ENCODE measurements at regions not wholly inside any gene's neighbourhood (a gene's known extent, or its start where the extent isn't known, plus 50 kb on each side); places are given as distances from the start of the nearest gene placed in this dataset.

DNA sequence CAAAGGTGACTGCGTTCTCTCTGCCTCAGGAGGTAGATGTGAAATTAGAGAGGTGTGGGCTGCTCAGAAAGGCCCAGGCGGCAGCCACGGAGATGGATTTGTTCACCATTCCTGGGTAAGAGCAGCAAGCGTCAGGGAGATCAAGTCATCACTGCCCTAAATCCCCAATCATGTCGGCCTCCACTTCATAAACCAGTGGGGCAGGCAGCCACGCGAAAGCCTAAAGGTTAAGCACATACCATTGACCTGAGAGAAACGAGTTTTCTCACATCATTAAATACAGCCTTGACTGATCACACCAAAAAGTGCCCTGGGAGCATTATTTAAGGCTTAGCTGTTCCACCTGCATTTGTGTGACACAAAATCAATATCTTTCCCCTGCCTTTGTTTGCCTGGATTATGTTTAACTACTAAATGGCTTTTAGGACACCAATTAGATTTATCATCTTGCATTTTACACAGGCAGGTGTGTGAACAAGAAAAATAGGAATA is 50.7 kb upstream of the FOXB1 start:
- no peak for DNase-seq (ENCODE audit: low read depth in 3 of 3)

DNA sequence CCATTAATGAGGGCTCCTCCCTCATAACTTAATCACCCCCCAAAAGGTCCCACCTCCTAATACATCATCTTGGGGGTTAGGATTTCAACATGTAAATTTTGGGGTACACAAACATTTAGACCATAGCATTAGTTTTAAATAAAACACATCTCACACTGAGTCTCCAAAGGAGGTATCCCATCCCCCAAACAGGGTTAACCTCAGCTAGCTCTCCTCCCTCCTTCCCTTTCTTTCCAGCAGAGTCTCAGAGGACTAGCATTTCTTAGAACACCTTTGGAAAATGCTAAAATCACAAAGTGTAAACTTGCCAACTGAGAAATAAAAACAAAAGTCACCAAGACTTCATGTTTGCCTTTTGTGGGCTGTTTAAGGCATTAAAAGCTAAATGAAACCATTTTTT is 51.2 kb upstream of the FOXB1 start:
- no peak for DNase-seq (ENCODE audit: low read depth in 3 of 3)

DNA sequence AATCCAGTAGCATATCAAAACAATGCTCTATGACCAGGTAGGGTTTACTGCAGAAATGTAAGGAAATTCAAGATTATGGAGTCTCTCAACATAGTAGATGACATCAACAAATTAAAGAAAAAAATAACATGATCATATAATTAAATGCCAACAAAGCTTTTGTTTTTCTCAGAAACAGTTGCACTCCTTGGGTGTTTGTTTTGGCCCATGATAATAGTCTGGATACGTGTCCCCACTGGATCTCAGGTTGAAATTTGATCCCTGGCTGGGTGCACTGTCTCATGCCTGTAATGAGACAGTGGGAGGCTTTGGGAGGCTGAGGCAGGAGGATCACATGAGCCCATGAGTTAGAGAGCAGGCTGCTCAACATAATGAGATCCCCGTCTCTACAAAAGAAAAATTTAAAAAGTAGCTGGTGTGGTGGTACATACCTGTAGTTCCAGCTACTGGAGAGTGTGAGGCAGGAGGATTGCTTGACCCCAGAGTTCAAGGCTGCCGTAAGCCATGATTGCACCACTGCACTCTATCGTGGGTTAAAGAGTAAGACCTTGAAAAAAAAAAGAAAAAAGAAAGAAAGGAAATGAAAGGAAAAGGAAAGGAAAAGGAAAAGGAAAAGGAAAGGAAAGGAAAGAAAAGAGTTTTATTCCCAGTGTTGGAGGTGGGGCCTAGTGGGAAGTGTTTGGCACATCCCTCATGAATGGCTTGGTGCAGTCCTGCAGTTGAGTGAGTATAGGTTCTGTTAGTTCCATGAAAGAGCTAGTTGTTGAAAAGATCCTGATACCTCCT is 53.3 kb upstream of the FOXB1 start:
- DNase-seq (ENCODE audit: low read depth in 3 of 3) = no peak

DNA sequence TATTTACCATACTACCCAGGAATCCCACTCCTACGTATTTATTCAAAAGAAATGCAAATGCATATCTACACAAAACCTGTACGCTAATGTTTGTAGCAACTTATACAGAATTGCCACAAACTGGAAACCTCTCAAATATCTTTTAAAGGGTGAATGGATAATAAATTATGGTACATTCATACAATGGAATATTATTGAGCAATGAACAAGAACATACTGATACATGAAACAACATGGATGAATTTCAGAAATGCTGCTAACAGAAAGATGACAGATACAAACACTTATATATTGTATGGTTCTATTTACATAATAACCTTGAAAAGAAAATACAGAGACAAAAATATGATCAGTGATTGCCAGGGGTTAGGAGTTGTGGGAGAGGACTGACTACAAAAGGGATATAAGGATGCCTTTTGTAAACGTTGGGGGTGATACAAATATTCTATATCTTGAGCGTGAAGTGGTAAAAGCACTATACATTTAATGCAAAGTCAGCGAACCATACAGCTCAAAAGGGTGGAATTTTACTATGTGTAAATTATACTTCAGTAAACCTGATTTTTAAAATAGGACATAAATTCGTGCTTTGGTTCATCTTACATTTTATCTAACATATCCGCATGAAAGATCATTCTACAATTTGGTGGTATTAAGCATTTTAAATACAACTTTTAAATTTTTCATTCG is 55.0 kb upstream of the FOXB1 start:
- DNase-seq (ENCODE audit: low read depth in 3 of 3) = no peak

DNA sequence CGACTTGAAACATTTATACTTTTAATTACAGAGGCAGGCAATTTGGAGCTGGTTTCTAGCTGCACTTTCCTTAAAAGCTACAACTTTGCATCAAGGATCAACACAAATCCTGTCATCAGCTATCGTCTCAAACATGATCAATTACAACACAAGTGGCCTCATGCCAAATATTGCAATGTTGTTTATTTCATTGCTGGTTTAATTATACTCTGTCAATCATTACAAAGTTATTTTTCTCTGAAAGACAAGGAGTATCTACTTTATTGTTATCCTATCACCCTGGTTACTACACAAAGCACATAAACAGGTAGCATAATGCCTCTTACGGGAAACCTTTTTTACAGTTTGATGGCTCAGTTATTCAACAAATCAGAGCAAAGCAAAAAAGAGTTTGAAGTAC is 58.0 kb upstream of the FOXB1 start:
- no peak for DNase-seq (ENCODE audit: low read depth in 3 of 3)

DNA sequence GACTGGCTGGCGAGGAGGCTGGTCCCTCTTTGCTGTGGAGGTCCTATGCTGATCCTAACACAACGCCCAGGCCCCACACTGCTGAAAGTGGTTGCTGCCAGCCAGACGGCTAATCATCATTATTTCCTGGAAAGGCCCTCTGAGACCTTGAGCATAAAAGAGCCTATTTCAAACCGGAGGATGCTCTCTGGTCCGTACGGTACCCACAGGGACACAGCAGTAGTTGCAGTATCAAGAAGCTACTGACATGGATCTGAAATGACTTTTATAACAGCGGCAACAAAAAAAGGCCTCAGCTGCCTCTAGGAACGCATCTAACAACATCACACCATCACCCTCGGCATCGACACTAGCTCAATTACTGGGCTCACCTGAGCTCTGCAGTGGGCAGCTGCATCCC is 59.1 kb upstream of the FOXB1 start:
- no peak for DNase-seq (ENCODE audit: low read depth in 3 of 3)

DNA sequence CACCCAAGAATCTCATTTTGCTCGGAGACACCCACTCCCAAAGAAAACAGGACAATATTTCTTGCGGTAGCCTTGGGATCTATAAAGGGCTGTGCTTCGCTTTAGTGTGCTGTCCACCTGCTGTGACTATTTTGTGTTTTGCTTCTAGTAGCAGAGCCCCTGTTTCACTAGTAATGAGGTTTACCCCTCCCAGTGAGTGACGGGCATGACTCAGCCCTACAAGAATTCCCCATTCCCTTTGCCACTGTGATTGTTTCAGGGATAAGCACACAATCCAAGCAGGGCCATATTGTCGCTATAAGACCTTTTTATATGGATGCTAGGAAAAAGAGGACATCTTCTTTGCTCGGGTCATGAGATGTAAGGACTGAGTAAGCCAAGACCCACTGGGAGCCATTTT is 62.5 kb upstream of the FOXB1 start:
- no peak for DNase-seq (ENCODE audit: low read depth in 3 of 3)

DNA sequence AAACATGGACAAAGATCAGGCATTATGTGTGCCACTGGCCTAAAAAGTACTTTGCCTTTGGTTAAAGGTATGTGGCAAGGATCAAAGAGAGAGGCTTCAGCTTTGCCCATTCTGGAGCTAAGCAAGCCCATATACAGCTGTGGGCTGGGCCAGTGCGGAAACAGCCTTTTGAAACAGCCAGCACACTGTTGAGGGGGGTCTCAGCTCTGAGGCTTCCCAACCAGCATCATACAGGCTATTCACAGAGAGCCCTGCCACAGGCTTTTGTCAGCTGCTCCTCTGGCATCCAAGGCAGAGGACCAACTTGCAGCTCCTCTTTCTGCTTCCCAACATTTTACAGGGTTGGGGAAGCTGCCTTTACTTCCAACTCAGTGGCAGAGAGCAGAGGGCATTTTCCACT is 63.2 kb upstream of the FOXB1 start:
- DNase-seq (ENCODE audit: low read depth in 3 of 3) = no peak

DNA sequence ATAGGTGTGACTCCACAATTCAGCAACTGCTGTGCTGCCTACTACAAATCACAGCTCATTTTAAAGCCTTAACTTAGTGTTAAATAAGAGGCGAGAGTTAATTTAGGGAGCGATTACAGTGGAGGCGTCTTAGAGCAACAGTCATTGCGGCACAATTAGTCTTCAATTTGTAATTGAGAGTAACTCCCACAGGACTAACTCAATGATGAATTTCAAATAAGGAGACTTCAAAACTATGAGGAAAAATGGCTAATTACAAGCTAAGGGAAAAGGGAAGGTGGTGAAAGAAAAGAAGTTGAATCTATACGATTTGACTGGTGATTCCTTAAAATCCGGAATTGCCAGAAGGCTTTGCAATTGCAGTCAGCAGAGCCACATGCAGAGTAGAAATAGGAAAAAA is 63.7 kb upstream of the FOXB1 start:
- no peak for DNase-seq (ENCODE audit: low read depth in 3 of 3)

DNA sequence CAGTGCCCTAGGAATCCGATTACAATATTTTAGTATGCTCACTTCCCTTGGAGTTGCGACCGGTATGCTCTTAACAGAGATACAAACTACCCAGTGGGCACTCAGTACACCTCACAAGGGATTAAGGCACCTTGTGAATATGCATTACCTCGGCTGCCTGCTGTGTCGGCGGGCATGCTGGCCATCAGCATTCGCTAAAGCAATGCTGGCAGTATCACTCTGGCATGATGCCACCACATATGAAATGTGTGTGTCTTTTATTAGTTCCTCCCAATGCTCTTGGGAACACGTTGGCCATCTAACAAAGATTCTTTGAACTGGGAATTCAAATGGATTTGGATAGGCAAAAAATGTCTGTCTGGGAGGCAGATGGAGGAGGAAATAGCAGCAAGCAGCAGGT is 67.4 kb upstream of the FOXB1 start:
- DNase-seq (ENCODE audit: low read depth in 3 of 3) = no peak

DNA sequence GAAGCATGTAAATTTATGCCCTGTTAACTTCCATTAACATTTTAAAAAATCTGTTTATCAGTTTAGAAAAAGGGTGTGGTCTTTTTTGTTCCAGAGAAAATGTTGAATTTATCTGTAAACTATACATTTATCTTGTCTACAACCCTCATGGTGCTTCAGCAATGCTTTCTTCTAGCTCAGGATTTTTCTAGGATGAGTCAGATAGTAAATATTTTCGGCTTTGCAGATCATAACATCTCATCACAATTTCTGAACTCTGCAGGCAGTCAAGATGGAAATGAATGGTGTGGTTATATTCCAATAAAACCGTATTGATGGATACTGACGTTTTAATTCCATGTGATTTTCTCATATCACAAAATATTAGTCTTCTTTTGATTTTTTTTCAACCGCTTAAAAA is 70.5 kb upstream of the FOXB1 start:
- DNase-seq (ENCODE audit: low read depth in 3 of 3) = no peak

DNA sequence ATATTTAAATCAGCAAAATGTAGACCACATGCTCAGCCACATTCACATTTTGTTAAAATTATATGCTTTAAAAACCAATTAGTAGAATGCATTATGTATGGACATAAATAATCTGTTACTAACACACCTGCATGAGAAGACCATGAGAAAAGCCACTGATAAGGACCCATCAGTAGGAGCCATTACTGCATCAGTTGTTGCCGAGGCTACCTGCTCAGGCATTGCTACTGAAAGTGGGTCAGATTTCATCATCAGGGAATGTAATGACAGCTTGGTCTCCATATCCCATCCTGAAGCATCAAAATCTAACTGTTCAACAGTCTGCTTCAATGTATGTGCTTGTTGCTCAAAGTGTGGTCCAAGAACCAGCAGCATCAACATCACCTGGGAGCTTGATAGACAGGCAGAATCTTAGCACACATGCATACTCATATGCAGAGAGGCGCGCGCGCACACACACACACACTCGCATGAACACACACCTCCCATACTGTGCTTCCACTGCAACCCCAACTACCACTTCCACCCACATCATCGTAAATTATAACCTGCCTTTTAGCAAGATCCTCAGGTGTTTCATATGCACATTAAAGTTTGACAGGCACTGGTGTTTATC is 72.4 kb upstream of the FOXB1 start:
- DNase-seq (ENCODE audit: low read depth in 3 of 3) = no peak

DNA sequence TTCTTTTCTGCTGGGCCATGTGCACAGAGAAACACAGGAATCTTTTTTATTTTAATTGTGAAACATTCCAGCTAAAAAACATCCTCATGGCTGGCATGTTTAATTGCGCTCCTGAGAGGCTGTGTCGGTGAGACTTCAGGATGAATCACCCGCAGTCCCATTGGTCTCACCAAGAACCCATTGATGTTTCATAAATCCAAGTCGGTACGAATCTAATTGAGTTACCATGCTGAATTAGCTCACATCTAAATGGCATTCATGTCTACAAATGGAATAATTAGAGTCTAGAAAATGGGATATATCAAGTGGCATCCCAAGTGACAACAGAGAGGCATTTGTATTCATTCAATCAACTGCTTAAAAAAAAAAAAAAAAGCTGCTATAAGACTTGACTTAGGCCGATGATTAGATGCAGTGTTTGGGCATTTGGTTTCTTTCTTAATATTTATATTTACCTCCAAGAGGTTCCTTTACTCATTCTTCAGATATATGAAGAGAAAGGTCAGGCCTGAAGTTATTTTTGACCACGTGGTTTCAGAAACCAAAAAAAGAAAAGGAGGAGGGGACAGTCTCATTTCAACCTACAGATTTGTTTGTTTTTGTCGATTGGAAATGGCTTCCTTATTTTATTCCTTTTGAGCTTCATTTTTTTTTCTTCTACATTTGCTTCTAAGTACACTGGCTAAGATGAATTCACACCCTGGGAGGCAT is 79.1 kb upstream of the FOXB1 start:
- DNase-seq (ENCODE audit: low read depth in 3 of 3) = no peak

DNA sequence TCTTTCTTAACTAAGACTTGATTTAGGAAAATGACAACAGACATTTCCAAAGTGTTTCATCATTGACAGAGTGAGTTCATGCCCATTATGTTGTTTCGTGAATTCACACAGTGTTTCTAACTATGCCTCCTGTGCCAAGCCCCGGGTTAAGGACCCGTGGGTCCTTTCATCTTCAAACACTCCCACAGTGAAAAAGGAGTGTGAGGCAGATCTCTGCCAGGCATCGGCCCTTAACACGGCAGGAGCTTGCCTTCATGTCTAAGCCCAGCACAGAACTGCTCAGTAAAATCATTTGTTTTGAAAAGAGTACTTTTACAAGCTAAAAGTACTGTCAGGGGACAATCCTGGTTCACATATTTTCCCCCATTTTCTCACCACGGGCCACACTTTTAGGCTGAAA is 80.0 kb upstream of the FOXB1 start:
- DNase-seq (ENCODE audit: low read depth in 3 of 3) = no peak

DNA sequence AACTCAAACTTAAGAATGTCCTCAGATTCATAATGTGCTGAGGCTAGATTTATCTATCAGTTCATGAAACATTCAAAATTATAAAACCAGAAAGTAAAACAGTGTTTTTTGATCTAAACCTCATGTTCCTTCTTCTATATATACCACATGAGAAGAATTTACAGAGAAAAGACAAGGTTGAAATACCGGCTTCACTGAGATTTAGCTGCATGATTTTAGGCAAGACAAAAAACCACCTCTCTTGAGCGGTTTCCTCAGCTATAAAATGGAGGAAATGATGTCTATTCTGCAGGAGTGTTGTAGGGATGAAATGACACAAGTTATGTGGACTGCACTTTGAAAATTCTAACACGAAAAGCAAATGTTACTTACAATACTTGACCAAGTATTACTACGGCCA is 80.6 kb upstream of the FOXB1 start:
- no peak for DNase-seq (ENCODE audit: low read depth in 3 of 3)

DNA sequence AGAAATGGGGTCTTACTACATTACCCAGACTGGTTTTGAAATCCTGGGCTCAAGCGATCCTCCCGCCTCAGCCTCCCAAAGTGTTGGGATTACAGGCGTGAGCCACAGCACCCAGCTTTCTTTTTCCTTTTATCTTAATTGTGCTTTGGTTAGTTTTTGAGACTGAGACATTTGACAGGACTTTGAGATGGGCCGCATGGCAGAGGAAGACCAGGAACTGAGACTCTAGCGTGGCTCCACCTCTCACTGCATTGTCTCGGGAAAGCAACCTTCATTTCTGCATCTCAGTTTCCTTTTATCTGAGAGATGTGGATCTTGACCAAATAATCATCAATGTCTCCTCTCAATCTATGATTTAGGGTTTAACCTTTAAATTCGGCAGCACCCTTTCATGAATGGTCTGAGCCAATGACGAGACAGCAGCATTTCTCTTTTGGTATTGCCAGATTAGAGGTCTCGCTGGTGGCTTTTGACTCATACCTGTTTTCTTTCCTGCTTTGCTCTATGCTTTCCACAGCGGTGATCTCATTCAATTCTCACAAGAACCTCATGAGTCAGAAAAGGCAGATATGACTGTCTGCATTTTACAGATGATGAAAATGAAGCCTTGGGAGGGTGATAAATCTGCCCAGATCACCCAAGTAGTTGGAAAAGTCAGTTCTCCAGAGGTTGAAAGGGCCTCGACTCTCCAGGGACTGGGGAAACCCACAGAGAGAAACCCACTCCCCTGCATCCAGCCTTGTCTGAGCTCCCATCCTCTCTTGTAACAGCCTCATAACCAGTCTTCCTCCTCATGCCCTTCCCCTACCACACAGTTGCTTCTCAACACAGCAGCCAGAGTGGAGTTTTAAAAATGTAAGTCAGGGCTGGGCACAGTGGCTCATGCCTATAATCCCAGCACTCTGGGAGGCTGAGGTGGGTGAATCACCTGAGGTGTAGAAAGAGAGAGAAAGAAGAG is 84.8 kb upstream of the FOXB1 start:
- DNase-seq (ENCODE audit: low read depth in 3 of 3) = peak; percentile 16 to 46 (median 39)

DNA sequence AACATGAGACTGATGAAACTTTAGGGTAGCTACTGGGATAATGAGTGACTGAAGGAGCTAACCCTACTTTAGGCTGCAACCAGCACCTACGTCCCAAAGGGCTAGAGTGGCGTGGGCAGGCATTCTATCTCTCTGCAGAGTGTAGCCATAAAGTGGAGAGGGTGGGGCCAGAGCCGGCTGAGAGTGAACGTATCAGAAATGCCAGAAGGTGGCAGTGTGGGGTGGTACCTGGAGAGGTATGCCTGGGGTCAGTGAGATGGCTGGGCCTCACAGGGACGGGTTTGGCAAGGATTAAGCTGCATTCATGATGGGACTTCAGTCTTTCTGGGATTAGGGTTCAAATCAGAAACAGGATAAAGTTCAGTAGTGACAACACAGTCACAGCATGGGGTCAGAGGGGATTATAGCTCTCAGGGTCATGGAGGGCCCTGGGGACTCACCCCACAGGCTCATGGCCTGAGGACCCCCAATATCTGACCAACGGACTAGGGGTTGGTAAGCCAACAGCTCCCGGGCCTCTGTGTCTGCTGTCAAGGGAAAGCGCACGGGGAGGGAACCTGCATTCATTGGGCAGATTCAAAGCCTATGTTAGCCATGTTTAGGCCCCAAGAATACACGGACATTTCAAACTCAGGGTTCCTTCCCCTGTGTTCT is 86.5 kb upstream of the FOXB1 start:
- peak; percentile 48 to 70 (median 61) for DNase-seq (ENCODE audit: low read depth in 3 of 3)

DNA sequence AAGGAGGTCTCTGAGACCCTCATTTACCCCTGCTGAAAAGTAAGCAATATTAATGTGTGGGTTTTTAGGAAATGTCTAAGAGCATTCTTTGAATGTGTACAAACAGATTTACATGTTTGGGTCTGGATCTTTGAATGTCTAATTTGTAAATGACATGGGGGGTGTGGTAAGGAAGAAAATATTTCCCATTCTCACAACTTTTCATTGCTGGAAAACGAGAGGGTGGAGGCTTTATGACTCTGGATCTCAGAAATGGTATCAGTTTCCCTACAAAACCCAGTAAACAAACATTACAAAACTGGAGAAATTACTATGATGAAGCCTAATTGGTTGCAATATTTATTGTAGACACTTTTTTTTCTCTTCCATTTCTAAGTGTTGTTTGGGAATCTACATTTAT is 98.1 kb upstream of the FOXB1 start:
- DNase-seq (ENCODE audit: low read depth in 3 of 3) = no peak

DNA sequence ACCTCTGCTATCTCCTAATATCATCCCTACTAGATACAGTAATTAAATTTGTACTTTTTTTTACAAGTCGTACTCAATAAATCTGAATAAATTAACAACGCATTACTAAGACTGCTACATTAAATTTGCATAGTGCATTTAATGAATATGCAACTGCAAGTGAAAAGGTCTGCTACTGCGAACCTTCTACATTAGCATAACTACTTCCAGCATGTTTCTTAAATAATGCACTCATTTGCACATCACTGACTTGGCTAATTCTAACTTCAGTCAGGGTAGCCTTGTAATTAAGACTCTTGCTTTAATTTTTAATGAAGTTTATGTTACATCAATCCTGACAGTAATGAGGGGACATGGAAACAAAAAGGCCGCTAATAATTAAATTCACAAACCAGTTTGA is 98.9 kb upstream of the FOXB1 start:
- no peak for DNase-seq (ENCODE audit: low read depth in 3 of 3)

DNA sequence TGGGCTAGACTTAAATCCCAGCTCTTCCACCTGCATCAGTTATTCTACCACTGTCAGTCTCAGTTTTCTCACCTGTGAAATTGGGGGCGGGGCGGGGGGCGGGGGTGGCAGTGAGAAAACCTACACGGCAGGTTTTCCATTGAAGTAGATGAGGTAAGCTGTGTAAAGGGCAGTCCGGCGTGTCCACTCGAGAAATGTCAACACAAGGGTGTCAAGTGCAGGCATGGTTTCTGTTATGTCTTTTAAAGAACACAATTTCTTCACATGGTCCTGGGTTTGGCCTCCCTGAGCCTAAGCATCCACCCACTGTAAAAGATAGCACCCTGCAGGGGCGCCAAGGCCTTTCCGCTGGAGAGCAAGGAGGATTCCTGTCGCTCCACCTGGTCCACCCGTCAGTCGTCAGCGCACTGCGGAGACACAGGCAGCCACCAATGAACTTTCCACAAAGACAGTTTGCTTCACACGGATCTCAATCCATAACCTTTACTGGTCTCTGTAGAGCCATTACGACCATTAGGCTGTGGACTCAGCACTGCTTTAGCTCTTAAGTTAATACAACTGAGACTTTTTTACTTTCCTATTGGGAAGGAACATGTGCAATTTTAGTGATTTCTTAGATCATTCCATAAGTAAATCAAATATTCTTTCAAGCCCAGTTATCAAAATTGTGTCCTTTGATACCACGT is 99.5 kb upstream of the FOXB1 start:
- DNase-seq (ENCODE audit: low read depth in 3 of 3) = no peak
